ENCODE measurements at regions not wholly inside any gene's neighbourhood (a gene's known extent, or its start where the extent isn't known, plus 50 kb on each side); places are given as distances from the start of the nearest gene placed in this dataset.
"Not testable (repeated sequence)": the region's sequence is repeated elsewhere in the genome, so short reads cannot be mapped to it uniquely, and the experiment has no call there.

DNA sequence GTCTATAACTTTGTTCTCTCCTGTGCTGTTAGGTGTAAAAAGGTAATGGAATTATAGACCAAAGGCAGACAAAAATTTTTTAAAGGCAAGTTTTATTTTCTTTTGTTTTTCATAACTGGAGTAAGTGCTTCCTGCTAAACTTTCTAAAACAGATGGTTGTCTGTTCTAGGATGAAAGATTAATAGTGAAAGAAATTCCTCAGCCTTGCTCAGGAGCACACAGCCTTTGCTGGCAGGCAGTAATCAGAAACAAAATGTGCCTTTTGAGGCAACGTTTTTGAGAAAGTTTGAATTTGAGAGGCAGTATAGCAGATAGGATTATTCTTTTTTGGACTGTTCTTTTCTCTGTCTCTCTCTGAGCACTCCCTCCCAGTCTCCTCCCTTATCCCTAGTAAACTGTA is 2749.5 kb downstream of the PCDH9 start:
- no peak for DNase-seq (ENCODE audit: low spot score)

DNA sequence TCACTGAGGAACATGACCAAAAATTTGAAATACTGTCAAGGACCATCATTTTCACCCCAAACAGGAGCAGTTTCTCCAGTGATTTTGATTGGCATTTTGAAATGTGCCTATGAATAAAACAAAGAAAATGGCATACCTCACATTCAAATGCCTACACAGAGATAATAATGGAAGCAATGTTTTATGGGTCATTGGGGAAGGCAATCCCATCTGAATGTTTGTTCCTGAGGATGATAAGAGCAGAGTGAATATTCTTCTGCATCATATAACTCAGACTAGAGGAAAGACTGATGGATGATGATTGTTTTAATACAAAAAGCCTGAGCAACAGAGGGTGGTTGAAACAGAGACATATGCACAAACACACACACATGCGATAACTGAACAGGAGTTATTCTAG is 2749.9 kb downstream of the PCDH9 start:
- DNase-seq (ENCODE audit: low spot score): no peak

DNA sequence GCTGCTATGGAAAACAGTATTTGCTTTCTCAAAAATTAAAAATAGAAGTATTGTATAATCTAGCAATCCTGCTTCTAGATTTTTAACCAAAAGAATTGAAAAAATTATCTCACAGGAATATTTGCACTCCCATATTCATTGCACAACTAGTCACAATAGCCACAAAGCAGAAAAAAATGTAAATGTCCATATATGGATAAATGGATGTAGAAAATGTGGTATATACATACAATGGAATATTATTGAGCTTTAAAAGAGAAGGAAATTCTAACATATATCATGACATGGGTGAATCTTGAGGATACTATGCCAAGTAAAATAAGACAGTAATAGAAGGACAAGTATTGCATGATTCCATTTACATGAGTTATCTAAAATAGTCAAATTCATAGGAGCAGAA is 2753.0 kb downstream of the PCDH9 start:
- DNase-seq (ENCODE audit: low spot score): no peak

DNA sequence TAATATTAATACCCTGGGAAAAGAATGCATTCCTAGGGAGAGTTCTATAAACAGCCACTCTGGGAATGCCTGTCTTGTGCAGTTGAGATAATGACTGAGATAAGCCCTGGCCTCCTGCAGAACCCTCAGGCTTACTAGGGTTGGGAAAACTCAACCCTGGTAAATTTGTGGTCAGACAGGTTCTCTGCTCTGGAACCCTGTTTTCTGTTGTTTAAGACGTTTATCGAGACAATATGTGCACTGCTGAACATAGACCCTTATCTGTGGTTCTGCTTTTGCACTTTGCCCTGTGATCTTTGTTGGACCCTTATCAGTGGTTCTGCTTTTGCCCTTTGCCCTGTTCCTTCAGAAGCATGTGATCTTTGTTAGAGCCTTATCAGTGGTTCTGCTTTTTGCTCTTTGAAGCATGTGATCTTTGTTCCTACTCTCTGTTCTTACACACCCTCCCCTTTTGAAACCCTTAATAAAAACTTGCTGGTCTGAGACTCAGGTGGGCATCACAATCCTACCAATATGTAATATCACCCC is 2754.0 kb downstream of the PCDH9 start:
- not testable (repeated sequence) for DNase-seq (ENCODE audit: low spot score)

DNA sequence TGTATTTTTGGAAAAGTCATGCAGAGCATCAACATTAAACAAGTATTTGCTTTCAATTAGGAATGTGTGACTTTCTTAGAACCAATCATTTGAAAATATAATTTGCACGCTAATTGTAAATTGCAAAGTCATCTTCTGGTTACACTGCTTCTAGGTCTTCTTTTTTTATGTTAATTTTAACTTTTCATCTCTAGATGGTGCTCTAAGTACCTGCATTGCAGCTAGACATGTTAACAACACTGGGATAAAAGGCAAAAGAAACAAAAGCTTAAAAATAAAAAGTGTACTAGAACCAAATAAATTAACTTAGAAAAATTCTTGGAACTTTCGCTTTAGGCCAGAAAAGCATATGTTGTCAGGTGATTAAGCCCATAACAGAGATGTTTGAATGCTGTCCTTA is 2758.2 kb downstream of the PCDH9 start:
- DNase-seq (ENCODE audit: low spot score): no peak

DNA sequence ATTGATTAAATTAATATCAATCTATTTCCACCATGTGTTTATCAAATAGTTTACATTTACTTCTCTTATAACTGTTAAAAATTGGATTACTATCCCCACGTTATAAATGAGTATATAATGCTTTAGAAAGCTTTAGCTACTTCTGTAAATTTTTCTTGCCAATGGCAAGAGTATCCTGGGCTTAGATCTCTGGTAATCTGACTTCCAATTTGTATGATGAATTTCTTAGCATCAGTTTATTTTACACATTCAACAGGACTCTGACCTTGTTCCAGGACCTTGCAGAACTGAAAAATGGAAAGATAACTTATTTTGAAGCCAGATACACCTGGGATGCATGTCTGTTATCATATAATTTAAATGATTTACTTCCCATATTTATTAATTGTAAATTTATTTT is 2759.4 kb downstream of the PCDH9 start:
- DNase-seq (ENCODE audit: low spot score): no peak

DNA sequence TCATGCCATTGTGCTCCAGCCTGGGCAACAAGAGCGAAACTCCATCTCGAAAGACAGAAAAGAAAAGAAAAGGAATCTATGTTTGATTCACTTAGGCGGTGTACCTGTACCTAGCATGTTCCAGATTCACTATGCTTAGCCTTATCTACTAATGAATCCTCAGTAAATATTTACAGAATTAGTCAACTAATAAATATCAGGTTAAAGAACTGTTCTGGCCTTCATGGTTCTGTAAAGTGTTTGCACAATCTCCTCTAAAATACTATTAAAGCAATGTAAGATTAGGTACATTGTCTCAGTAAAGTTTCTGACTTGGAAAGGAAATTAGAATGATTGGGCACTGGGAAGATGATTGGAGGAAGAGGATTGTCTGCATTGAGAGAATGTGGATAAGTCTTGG is 2770.4 kb downstream of the PCDH9 start:
- DNase-seq (ENCODE audit: low spot score): no peak

DNA sequence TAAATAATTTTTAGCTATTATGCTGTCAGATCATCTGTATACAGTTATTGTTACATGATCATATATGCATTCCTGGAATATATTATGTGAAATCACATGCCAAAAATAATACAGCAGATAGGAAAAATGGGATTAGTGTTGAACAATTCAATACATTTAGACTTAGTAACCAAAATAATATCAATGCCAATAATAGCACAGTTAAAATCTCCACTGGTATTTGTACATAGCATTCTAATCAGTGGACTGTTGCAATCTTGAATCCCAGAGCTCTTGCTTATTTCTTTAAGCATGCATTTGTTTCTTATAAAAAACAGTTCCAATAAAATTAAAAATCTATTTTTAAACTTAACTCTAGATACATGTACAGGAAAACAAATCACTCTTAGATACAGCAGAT is 2772.2 kb downstream of the PCDH9 start:
- no peak for DNase-seq (ENCODE audit: low spot score)

DNA sequence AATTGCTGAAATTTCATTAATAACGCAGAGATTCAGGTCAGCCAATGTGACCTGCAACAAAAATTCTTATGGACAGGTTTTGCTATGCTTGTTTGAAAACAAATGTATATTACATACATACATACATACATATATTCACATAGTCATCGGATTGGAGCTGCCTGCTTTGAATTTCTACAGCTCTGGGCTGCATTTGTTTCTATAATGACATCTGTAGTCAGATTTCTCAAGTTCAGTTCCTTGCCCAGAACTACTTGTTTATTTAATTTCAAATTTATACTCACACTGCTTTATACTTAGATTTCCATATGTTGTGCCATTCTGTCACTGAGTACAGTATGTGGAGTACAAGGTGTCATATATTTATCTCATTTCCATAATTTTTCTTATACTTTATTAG is 2775.0 kb downstream of the PCDH9 start:
- DNase-seq (ENCODE audit: low spot score): no peak

DNA sequence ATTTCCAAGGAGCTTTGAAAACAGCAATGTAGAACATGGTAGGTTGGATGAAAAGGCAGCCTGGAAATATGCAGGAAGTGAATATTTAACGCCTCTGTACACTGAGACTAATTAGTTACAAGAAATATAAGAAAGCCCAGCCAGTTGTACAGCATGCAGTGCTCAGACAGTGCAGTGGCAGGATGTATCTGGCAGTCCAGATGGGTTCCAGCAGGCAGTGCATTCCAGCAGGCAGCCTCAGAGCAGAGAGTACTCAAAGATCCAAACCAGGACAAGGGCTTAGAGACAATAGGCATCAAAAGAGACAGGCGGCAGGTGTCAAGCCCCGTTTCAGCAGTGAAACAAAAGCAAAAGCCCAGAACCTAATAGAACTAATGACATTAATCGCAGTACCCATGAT is 2776.3 kb downstream of the PCDH9 start:
- no peak for DNase-seq (ENCODE audit: low spot score)

DNA sequence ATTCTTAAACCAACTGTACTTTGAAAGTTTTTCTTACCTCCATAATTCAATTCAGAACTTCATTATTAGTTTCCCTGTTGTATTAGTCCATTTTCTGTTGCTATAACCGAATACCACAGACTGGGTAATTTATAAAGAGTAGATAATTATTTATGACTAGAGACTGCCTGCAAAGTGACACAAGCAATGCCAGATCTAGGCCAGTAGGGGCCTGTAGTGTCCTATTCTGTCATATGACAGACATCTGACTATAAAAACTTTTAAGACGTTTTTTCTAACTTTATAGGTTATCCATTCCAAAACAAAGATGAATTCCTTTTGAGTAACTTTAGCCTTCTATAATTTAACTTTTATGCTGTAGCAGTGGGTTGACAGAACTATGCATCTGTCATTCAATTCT is 2783.8 kb downstream of the PCDH9 start:
- DNase-seq (ENCODE audit: low spot score): no peak

DNA sequence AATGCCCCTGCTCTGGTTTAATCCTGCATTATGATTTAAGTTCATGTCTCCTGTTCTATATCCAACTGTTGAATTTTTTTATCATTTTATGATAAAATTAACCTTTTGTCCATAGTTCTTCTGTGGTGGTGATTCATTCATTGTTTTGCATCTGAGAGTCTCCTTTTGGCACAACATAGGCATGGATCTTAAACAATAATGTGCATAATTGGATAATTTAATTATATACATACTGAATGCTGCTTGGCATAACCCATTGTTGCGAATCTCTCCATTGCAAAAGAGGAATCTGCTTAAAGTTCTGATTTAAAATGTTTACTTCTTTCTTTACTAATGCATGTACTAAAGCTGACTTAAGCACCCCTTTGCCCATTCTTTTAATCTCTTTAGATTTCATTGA is 2788.4 kb downstream of the PCDH9 start:
- DNase-seq (ENCODE audit: low spot score): no peak

DNA sequence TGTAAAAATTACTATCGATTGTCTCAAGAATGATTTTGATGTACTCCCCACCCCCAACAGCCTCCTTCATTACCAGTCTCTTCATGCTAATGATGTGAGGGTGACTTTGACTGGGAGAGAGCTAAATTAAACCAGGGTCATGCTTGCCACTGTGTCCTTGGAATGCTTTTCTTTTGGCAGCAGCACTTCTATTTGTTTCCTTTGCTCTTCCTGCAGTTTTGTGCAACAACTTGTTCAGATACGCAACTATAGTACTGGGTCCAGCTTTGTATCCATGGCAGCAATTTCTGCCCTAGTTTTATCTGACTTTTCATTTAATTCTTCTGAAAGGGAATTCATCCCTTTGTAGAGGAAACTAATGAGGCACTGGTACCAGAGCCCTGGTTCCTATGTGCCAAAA is 2792.1 kb downstream of the PCDH9 start:
- no peak for DNase-seq (ENCODE audit: low spot score)

DNA sequence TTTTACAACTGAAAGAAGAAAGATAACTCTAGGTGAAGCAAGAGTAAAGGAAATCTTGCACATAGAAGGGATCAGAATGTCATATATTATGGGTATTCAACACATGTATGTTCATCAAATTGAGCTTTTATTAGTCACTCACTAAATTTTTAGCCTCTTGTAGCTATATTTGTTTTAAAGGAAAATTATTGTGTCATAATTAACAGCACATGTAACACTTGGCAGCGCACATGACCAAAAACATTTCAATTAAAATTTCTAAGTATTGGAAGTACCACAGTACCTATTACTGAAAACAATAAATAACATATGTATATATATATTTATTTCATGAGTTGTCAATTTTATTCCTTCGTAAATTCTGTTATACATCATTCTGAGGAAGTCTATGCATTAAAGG is 2800.4 kb downstream of the PCDH9 start:
- no peak for DNase-seq (ENCODE audit: low spot score)

DNA sequence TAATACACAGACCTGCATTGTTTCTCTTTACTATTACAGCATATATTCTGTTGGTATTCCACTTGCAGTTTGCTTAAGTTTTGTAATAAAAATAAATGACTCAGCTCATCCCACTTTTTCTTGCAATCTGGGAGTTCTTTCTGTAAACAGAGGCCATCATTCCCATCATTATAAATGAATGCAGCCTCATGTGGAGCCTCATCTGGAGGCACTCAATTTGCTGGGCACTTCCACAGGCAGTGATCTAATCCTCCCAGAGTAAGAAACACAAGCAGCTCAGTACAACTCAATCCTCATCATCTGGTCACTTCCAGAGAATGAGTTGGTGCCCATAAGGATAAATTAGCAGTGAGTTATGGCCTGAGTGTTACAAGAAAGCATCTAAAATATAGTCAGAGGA is 2801.9 kb downstream of the PCDH9 start:
- no peak for DNase-seq (ENCODE audit: low spot score)

DNA sequence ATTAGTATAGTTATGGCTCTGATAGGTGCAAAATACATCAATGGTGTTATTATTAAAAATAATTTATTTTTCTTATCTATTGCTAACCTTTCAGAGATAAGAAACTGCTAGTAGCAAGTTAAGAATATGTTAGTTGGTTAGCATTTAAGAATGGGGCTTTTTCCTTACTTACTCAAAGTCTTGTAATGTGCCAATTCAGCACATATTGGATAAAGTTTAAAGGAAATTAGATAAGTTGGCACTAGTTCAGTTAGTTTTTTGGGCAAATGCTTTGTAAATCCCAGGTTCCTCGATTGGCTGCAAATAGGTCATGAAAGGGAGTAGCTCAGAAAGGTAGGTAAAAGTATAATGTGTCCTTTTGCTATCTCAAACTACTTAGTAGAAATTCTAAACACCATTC is 2806.7 kb downstream of the PCDH9 start:
- no peak for DNase-seq (ENCODE audit: low spot score)

DNA sequence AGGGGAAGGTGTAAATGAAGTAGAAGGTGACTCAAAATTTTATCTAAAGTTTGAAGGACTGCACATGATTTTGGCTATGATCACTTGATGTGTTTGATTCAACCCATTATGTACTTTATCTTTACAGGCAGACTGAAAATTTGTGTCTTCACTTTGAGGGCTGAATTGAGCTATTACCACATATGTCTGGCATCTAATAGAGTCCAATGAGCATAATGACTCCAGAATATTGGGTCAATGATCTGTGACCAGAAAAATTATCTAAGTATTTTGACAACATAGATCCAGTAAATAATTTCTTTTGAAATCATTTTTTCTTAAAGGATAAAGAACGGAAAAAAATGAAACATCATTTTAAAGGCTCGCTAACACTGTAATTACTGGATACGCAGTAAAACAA is 2810.0 kb downstream of the PCDH9 start:
- no peak for DNase-seq (ENCODE audit: low spot score)

DNA sequence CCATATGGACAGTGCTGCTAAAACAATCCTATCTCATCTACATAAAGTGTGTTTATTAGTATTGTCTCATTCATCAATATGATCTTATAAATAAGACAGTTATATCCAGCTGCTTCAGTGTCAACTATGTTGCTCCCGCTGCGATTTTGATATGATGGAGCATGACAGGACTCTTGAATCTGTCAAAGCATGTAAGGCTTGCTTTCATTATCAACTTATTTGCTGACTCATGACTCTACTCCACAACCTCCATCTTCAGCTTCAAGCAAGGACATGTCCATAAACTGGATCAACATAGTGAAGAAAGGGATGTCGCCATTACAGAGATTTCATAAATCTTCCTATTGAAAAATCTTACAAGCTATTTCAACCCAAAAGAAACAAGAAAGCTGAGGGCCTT is 2812.6 kb downstream of the PCDH9 start:
- no peak for DNase-seq (ENCODE audit: low spot score)

DNA sequence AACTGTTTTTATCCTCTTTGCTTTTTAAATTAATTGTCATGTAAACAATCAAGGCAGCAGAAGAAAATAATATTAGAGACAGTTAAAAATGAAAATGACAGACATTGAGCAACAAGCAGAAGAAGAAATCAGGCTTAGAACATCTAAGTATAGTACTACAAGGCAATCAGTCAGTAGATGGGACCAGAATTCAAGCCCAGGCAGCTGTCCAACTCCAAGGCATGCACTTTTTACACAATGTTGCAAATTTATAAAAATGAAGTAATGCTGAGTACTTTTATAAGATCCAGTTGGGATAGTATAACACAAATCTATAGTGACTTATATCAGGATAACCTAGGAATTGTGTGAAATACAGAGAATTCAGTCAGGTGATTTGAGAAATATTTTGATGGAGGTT is 2815.8 kb downstream of the PCDH9 start:
- no peak for DNase-seq (ENCODE audit: low spot score)

DNA sequence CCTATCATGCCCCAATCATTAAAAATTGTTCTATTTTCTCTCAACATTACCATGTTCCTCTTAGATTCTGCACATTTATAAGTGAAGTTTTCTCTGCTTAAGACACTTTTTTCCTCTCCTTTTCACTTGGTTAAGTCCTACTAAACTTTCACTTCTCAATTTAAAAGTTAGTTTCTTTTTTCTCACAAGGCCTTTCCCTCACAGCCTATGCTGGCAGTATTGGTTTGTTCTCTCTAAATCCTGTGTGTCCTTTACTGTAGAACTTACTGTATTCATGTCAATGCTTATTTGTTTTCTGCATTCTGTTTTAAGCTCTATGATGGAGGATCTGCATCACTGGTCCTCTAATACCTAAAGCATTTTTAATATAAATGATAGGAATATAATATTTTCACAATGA is 2816.6 kb downstream of the PCDH9 start:
- no peak for DNase-seq (ENCODE audit: low spot score)

DNA sequence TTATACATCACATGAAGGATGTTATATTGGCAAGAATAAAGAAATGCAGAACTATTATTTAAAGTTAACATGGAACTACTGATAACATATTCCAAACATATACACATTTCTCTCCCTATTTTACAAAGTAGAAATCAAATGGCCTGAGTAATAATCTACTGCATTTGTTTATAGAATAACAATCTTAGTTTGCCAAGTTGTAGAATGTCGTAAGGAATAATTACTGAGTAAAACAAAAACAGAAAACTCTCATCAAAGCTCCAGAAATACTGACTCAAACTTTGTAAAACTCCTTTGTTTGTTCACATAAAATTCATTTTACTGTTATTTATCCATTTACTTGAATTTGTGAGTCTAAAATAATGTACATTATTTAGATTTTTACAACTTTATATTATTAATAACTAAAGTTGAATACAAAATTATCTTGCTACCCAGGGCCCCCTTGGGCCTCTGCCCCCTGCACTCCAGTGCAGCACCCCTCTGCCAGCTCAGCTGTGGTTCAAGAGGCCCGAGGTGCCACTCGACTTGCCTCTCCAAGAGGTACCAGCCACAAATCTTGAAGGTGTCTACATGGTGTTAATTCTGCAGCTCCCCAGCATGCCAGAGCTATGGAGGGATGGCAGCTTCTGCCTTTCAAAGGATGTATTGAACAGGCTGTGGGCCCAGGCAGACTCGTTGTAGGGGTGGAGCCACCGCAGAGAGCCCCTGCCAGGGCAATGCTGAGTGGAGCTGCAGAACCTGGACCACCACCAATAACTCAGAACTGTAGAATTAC is 2819.7 kb downstream of the PCDH9 start:
- peak; percentile 73 for DNase-seq (ENCODE audit: low spot score)

DNA sequence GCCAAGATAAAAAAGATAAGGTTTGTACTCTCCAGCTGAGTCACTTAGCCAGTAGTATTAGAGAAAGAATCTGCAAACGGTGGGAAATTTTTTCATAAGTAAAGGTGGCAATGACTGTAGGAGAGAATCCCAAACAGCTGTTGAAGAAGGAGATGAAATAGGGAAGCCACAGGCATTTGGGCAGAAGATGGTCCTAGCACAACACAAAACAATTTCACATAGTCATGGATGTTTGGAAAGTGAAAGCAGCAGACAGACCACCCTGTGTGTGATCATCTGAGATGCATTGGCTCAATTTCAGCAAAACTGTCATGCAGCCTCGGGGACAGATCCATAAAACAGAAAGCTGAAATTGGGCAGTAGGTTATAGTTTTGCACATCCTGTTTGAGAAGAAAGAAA is 2832.4 kb downstream of the PCDH9 start:
- DNase-seq (ENCODE audit: low spot score): no peak

DNA sequence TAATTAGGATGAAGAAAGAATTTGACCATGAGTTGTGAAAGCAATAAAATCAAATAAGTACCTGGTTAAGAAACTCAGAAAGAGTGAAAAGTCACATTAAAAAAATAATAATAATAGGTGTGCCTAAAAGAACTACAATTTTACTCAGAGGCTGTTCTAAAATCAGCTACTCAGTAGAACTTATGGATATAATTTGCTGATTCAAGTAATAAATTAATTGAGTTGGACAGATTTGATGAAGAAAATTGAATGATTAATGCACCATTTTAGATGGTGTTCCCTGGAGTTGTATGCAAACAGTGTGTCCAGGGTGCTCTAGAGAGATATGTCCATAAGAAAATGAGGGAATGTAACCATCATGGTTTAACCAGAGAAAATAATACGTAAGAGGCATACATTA is 2852.5 kb downstream of the PCDH9 start:
- no peak for DNase-seq (ENCODE audit: low spot score)

DNA sequence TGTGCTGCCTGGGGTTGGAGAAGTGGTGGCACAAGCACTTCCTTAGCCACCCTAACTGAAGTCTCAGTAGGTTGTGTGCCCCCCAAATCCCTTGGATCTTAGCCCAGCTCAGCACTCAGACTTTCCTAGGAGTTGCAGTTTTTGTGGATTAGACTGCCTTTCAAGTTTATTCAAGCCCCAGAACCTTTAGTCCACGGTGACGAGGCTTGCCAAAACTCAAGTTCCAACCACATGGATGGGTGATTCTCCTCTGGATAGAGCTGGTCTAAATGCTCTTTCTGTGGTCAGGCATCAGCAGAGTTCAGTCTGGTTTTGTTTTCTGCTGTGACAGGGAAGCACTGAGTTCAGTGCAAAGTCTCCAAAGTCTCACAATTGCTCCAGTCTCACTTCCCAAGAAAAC is 2858.7 kb downstream of the PCDH9 start:
- DNase-seq (ENCODE audit: low spot score): no peak

Data from mesenteric fat pad (tissue), 1 donor.